HL-60 (cell line): ENCODE measurements at regions not wholly inside any gene's neighbourhood (a gene's known extent, or its start where the extent isn't known, plus 50 kb on each side); places are given as distances from the start of the nearest gene placed in this dataset.
"Not testable (repeated sequence)": the region's sequence is repeated elsewhere in the genome, so short reads cannot be mapped to it uniquely, and the experiment has no call there.

Experiments used
- DNase-seq, 2 experiments: peaks; one replicate each; pipeline ENCODE4 v3.0.0-alpha.2; 2010 to 2020; ENCODE audit warnings: low read depth in 1 of 2, low spot score in 1 of 2
- H3K27ac ChIP-seq: fragments of 250-450 bp; sonication (Bioruptor Pico); replicated peaks from 2 replicates; pipeline ENCODE4 v1.5.1; 2020; ENCODE audit warnings: mild to moderate bottlenecking, moderate library complexity
- H3K27me3 ChIP-seq: fragments of 250-450 bp; sonication (Bioruptor Pico); 2 replicates; pipeline ENCODE4 v1.5.1; 2021; ENCODE audit warnings: mild to moderate bottlenecking, moderate library complexity; ENCODE audit not compliant: insufficient read depth, poor library complexity, severe bottlenecking
- H3K4me3 ChIP-seq: replicated peaks from 2 replicates; pipeline ENCODE4 v1.5.1; 2011; ENCODE audit warnings: mild to moderate bottlenecking, control low read depth, low read length; ENCODE audit not compliant: insufficient read depth
- CTCF ChIP-seq: IDR thresholded peaks from one replicate; pipeline ENCODE4 v1.5.1; 2011; ENCODE audit warnings: low read length, control low read depth, inconsistent platforms; ENCODE audit not compliant: insufficient read depth
- GABPA ChIP-seq: IDR thresholded peaks from 2 replicates; pipeline ENCODE4 v1.6.1; 2012; ENCODE audit warnings: low read depth
- POLR2AphosphoS5 ChIP-seq: IDR thresholded peaks from 2 replicates; pipeline ENCODE4 v1.6.1; 2012; ENCODE audit warnings: low read depth
- SPI1 ChIP-seq: IDR thresholded peaks from 2 replicates; pipeline ENCODE4 v1.6.1; 2012; ENCODE audit warnings: low read depth, mild to moderate bottlenecking, borderline replicate concordance
- TF ChIP-seq, protein P1 (sequence below): IDR thresholded peaks from 2 replicates; pipeline ENCODE4 v1.6.1; 2012; ENCODE audit warnings: low read depth; ENCODE audit not compliant: insufficient replicate concordance

DNA sequence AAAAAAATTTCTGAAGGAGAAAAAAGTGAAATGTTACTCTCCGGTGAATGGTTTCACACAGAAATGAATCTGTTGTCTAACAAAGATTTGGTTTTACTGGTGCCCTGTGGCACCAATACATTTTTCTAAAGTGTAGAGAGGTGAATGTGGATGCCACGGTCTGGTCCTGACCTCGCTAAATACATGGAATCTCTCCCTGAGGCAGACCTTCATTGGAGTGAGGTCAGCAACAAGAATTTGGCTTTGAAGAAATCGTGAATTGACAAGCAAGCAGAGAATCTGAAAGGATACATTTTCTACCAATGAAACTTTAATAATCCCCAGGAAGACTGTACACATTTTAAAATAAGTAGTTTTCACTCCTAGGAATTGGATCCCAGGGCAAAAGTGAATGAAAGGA, 81.2 kb upstream of the OTOGL start:
- no peak overlapping the region for H3K27ac ChIP-seq
- H3K4me3 ChIP-seq: no peak overlapping the region
- TF ChIP-seq CTCF: no peak
- TF ChIP-seq GABPA: no peak
- TF ChIP-seq SPI1: no peak
- TF ChIP-seq, protein P1, sequence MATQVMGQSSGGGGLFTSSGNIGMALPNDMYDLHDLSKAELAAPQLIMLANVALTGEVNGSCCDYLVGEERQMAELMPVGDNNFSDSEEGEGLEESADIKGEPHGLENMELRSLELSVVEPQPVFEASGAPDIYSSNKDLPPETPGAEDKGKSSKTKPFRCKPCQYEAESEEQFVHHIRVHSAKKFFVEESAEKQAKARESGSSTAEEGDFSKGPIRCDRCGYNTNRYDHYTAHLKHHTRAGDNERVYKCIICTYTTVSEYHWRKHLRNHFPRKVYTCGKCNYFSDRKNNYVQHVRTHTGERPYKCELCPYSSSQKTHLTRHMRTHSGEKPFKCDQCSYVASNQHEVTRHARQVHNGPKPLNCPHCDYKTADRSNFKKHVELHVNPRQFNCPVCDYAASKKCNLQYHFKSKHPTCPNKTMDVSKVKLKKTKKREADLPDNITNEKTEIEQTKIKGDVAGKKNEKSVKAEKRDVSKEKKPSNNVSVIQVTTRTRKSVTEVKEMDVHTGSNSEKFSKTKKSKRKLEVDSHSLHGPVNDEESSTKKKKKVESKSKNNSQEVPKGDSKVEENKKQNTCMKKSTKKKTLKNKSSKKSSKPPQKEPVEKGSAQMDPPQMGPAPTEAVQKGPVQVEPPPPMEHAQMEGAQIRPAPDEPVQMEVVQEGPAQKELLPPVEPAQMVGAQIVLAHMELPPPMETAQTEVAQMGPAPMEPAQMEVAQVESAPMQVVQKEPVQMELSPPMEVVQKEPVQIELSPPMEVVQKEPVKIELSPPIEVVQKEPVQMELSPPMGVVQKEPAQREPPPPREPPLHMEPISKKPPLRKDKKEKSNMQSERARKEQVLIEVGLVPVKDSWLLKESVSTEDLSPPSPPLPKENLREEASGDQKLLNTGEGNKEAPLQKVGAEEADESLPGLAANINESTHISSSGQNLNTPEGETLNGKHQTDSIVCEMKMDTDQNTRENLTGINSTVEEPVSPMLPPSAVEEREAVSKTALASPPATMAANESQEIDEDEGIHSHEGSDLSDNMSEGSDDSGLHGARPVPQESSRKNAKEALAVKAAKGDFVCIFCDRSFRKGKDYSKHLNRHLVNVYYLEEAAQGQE: no peak
- TF ChIP-seq POLR2AphosphoS5: no peak
- no peak for DNase-seq
- H3K27me3 ChIP-seq: no peaks in the 10 kb centered on the region

GRCh38 chr12:80017261-80017870, 82.0 kb upstream of the OTOGL start:
- Histone ChIP-seq H3K27me3 (no peaks in the 10 kb centered on the region), H3K27ac (no peak overlapping the region), H3K4me3 (no peak overlapping the region)
- DNase-seq: no peak
- TF ChIP-seq SPI1: no peak
- TF ChIP-seq CTCF: no peak
- no peak for TF ChIP-seq GABPA
- TF ChIP-seq, protein P1: no peak
- TF ChIP-seq POLR2AphosphoS5: no peak

- no peak for DNase-seq
- Histone ChIP-seq H3K27me3 (no peaks in the 10 kb centered on the region), H3K4me3 (no peak overlapping the region), H3K27ac (no peak overlapping the region)
- no peak for TF ChIP-seq POLR2AphosphoS5
These were observed 81.8 kb upstream of the PPP1R12A start for GRCh38 chr12:80016684-80017083.

DNA sequence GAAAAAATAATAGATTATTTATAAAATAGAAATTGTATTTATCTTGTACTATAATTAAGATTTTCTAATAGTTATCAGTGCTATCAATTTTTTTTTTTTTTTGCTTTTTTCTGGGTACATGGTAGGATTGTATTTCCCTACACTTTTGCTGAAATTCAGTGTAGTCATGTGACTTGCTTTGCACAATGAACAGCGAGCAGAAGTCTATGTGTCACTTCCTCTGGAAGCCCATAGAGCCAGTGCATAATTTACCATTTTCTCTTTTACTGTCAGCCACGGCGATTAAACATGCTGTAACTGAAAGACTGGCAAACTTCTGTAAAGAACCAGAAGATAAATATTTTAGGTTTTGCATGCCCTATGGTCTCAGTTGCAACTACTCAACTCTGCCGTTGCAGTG, 80.8 kb upstream of the PPP1R12A start:
- Histone ChIP-seq H3K4me3 (no peak overlapping the region), H3K27ac (no peak overlapping the region), H3K27me3 (no peaks in the 10 kb centered on the region)
- no peak for DNase-seq
- no peak for TF ChIP-seq SPI1
- no peak for TF ChIP-seq GABPA
- no peak for TF ChIP-seq CTCF
- TF ChIP-seq, protein P1: no peak
- no peak for TF ChIP-seq POLR2AphosphoS5

- not testable (repeated sequence) for H3K27ac ChIP-seq, H3K27me3 ChIP-seq, H3K4me3 ChIP-seq, DNase-seq
These were observed 68.8 kb upstream of the PPP1R12A start for GRCh38 chr12:80003744-80004143.
